Spleen (tissue), 11 donors: ENCODE measurements at regions not wholly inside any gene's neighbourhood (a gene's known extent, or its start where the extent isn't known, plus 50 kb on each side); places are given as distances from the start of the nearest gene placed in this dataset.

Experiments
- DNase-seq: peaks from one replicate; pipeline ENCODE4 v3.0.0-alpha.2; 2020
- H3K27ac ChIP-seq, 8 donors: fragments of 200-600 bp; sonication (generic) in 7 of 8; 1 replicate in 4 of 8; 2 replicates in 4 of 8; pipeline versions ENCODE4 v1.5.0 to v1.8.0; 2016 to 2021; ENCODE audit warnings: inconsistent platforms in 4 of 8, mild to moderate bottlenecking in 4 of 8, moderate library complexity in 1 of 8
- H3K27me3 ChIP-seq, 7 donors: fragments of 200-600 bp; sonication (generic) in 6 of 7; replicated peaks in 1 of 7; 1 replicate in 4 of 7; 2 replicates in 3 of 7; pipeline versions ENCODE4 v1.5.0 to v1.8.0; 2016 to 2021; ENCODE audit warnings: inconsistent platforms in 3 of 7, mild to moderate bottlenecking in 1 of 7
- H3K36me3 ChIP-seq, 6 donors: fragments of 200-600 bp; sonication (generic) in 5 of 6; 1 replicate in 4 of 6; 2 replicates in 2 of 6; pipeline versions ENCODE4 v1.5.0 to v1.8.0; 2016 to 2021; ENCODE audit warnings: inconsistent platforms in 2 of 6
- H3K4me1 ChIP-seq, 6 donors: fragments of 200-600 bp; sonication (generic) in 5 of 6; 1 replicate in 3 of 6; 2 replicates in 3 of 6; pipeline versions ENCODE4 v1.5.0 to v1.8.0; 2016 to 2021; ENCODE audit warnings: inconsistent platforms in 3 of 6
- H3K4me3 ChIP-seq, 8 donors: fragments of 200-600 bp; sonication (generic) in 7 of 8; 1 replicate in 4 of 8; 2 replicates in 4 of 8; pipeline versions ENCODE4 v1.5.0 to v1.8.0; 2016 to 2021; ENCODE audit warnings: inconsistent platforms in 4 of 8, mild to moderate bottlenecking in 4 of 8, moderate library complexity in 2 of 8
- H3K9me3 ChIP-seq, 8 donors: fragments of 200-600 bp; sonication (generic) in 7 of 8; 1 replicate in 4 of 8; 2 replicates in 4 of 8; pipeline versions ENCODE4 v1.5.0 to v1.8.0; 2016 to 2021; ENCODE audit warnings: inconsistent platforms in 4 of 8
- CTCF ChIP-seq, 11 experiments: fragments of 200-600 bp in 7 of 11; fragments of 450-650 bp in 4 of 11; sonication (generic) in 4 of 11; IDR thresholded peaks in 8 of 11; conservative IDR thresholded peaks in 3 of 11; 1 replicate in 7 of 11; 2 replicates in 4 of 11; pipeline versions ENCODE4 v1.4.0 to v1.8.0; 2016 to 2021; ENCODE audit warnings: antibody characterized with exemption in 11 of 11, inconsistent platforms in 4 of 11, mild to moderate bottlenecking in 1 of 11
- POLR2A ChIP-seq, 3 donors: fragments of 450-650 bp; IDR thresholded peaks; one replicate each; pipeline ENCODE4 v1.5.1; 2017; ENCODE audit warnings: antibody characterized with exemption in 3 of 3, mild to moderate bottlenecking in 1 of 3
- POLR2AphosphoS5 ChIP-seq, 3 donors: sonication (generic); formaldehyde crosslinking; IDR thresholded peaks; one replicate each; pipeline ENCODE4 v1.5.1; 2017; ENCODE audit warnings: antibody characterized with exemption in 3 of 3
- WGBS, 5 donors: extraction: QIAGEN DNeasy Blood & Tissue Kit in 3 of 5; methylation state at CpG; one replicate each; pipeline versions ENCODE4 v1.1.5 to v1.1.7; 2013 to 2018; 5-methylcytosine and 5-hydroxymethylcytosine counted together
- intact Hi-C: fragments of 100-400 bp; cut with DNase I; formaldehyde crosslinking; loops from one replicate; pipeline ENCODE4 v1.15.0; 2023; ENCODE audit warnings: low total_unique reads
- donor health status: healthy with polysubstance abuse.
- donor health status: DM: no; HTN: no; CAD: no; lungs with moderate emphysema.
- donor health status: DM: no; HTN: no; CAD: no.
- donor health status: Bipolar disorder and iron deficiency.
- donor health status: healthy.
- donor health status: DM: no; HTN: no; CAD: no.
- donor health status: DM: yes; HTN: yes; CAD: no.

DNA sequence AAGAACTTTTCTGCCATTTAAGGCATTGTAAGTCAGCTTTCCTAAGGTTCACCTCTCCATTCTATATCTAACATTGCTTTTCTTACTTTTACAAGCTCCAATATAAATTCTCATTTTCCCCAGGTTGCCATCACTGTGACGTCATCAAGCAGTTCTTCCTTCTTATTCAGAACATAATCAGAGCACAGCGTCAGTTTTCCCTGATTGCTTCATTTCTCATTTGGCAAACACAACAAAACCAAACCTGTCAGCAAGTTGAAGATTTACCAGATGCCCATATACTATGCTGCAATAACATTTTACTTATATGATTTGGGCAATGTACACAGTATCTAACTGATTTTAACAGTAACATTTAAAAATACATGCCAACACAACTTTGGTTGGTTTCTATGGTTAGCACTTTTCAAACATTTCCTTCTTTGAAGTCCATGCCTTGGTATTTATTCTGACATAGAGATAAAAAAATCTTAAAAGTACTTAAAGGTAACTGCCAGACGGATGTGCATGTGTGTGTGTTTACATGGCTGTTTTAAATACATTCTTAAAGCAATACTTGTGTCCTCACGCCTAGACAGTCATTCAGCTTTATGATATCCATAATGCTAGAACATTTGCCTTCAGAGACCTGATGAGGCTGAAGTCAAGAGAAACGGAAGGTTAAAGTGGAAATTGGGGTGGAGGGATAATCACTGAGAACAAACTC lies 264.0 kb downstream of the KLF12 start:
- peaks cover 0 to 23% (median 3%) of the 10 kb centered on the region in 6 donors for H3K4me1 ChIP-seq
- H3K27ac ChIP-seq, result peak overlapping the region in 2 of 8 donors; percentile 8 to 29
- WGBS, 5 donors, result 75 to 87% (median 82%) methylated on average over 5 of the region's 5 CpGs
- H3K27me3 ChIP-seq, result no peaks in the 10 kb centered on the region
- H3K36me3 ChIP-seq, result no peaks in the 10 kb centered on the region
- no peaks in the 10 kb centered on the region for H3K9me3 ChIP-seq
- TF ChIP-seq POLR2AphosphoS5 (IDR thresholded peaks at IDR 0.05), result no peak
- TF ChIP-seq POLR2A (IDR thresholded peaks at IDR 0.05), result no peak
- TF ChIP-seq CTCF (IDR thresholded peaks at IDR 0.05 in 8 of 11, conservative IDR thresholded peaks at IDR 0.05 in 3 of 11), result no peak
- no peak for DNase-seq
- intact Hi-C loops, result no loop called here
- no peak overlapping the region for H3K4me3 ChIP-seq

DNA sequence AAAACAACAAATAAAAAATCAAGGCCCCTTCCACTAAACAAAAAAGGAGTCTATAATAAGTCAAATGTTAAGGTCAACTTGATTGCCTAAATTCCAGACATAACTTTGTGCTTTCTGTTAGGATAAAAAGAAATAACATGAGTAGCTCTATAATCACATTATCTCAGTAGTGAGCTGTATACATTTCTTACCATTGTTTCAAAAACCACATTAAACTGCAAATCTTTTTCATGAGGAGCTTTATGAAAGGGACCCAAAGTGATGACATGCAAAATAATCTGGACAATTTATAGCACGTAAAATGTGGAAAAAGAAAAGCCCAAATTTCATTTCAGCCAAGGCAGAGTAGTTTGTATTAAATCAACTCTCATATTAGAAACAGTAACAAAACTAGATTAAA lies 269.2 kb downstream of the KLF12 start:
- no peak overlapping the region for H3K27ac ChIP-seq
- no peak for DNase-seq
- intact Hi-C loops, result no loop called here
- H3K4me1 ChIP-seq, result peaks cover 0 to 21% (median 0%) of the 10 kb centered on the region in 6 donors
- no peaks in the 10 kb centered on the region for H3K27me3 ChIP-seq
- WGBS, 5 donors, result 91 to 100% (median 94%) methylated on average over 1 of the region's 1 CpG
- no peak for TF ChIP-seq POLR2A (IDR thresholded peaks at IDR 0.05)
- no peak for TF ChIP-seq CTCF (IDR thresholded peaks at IDR 0.05 in 8 of 11, conservative IDR thresholded peaks at IDR 0.05 in 3 of 11)
- no peak for TF ChIP-seq POLR2AphosphoS5 (IDR thresholded peaks at IDR 0.05)
- H3K4me3 ChIP-seq, result no peak overlapping the region
- no peaks in the 10 kb centered on the region for H3K36me3 ChIP-seq
- no peaks in the 10 kb centered on the region for H3K9me3 ChIP-seq

GRCh38 chr13:73861136-73861535 lies 273.1 kb downstream of the KLF12 start:
- Histone ChIP-seq H3K36me3 (no peaks in the 10 kb centered on the region), H3K4me1 (peaks cover 0 to 19% (median 0%) of the 10 kb centered on the region in 6 donors), H3K27ac (no peak overlapping the region), H3K27me3 (no peaks in the 10 kb centered on the region), H3K9me3 (no peaks in the 10 kb centered on the region), H3K4me3 (no peak overlapping the region)
- TF ChIP-seq CTCF (IDR thresholded peaks at IDR 0.05 in 8 of 11, conservative IDR thresholded peaks at IDR 0.05 in 3 of 11) (no peak), POLR2A (IDR thresholded peaks at IDR 0.05) (no peak), POLR2AphosphoS5 (IDR thresholded peaks at IDR 0.05) (no peak)
- intact Hi-C loops, result no loop called here
- WGBS, 5 donors, result 86 to 92% (median 89%) methylated on average over 2 of the region's 2 CpGs
- DNase-seq, result no peak

GRCh38 chr13:73860501-73860900 lies 273.7 kb downstream of the KLF12 start:
- H3K36me3 ChIP-seq, result no peaks in the 10 kb centered on the region
- peaks cover 0 to 16% (median 0%) of the 10 kb centered on the region in 6 donors for H3K4me1 ChIP-seq
- intact Hi-C loops, result no loop called here
- no peaks in the 10 kb centered on the region for H3K27me3 ChIP-seq
- H3K9me3 ChIP-seq, result no peaks in the 10 kb centered on the region
- DNase-seq, result no peak
- H3K4me3 ChIP-seq, result no peak overlapping the region
- H3K27ac ChIP-seq, result peak overlapping the region in 3 of 8 donors; percentile 1 to 35 (median 14)
- 79 to 92% (median 86%) methylated on average over 6 of the region's 6 CpGs for WGBS, 5 donors
- TF ChIP-seq POLR2A (IDR thresholded peaks at IDR 0.05) (no peak), POLR2AphosphoS5 (IDR thresholded peaks at IDR 0.05) (no peak), CTCF (IDR thresholded peaks at IDR 0.05 in 8 of 11, conservative IDR thresholded peaks at IDR 0.05 in 3 of 11) (no peak)
